ENCODE measurements at regions not wholly inside any gene's neighbourhood (a gene's known extent, or its start where the extent isn't known, plus 50 kb on each side); places are given as distances from the start of the nearest gene placed in this dataset.
"Not testable (repeated sequence)": the region's sequence is repeated elsewhere in the genome, so short reads cannot be mapped to it uniquely, and the experiment has no call there.

DNA sequence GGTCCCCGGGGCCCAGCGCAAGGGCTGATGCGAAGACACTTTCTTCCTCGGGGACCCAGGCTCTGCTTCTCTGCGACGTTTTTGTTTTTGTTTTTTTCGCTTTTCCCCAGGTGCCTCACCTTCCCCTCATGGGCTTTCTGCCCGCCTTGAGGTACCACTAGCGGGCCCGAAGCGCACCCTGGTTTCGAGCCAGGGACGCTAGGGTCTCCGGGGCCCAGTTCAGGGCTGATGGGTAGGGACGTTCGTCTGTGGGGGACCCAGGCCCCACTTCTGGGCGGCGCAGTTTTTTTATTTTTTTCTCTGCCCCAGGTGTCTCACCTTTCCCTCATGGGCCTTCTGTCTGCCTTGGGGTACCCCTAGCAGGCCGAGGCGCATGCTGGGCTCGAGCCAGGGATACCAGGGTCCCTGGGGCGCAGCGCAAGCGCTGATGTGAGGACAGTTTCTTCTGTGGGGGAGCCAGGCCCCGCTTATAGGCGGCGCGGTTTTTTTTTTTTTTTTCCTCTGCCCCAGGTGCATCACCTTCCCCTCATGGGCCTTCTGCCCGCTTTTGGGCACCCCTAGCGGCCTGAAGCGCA, 530.0 kb downstream of the FOXD4L4 start:
- not testable (repeated sequence) for ATAC-seq

GRCh38 chr9:66267684-66268083, 530.7 kb downstream of the FOXD4L4 start:
- H3K4me3 ChIP-seq = peak overlapping the region in 4 of 12 donors; percentile 16 to 36 (median 21)
- not testable (repeated sequence) for H3K27ac ChIP-seq
- DNase-seq = peak in 1 of 5 donors; percentile 30

More for the DNA sequence above, 530.0 kb downstream of the FOXD4L4 start:
- H3K4me3 ChIP-seq; H3K27ac ChIP-seq; H3K36me3 ChIP-seq; H3K9me3 ChIP-seq; H3K4me1 ChIP-seq; H3K27me3 ChIP-seq; intact Hi-C loops (cut with DNase I): not testable (repeated sequence)
- peak in 2 of 5 donors; percentile 13 to 46 for DNase-seq
- 39 to 57% (median 50%) methylated on average over 13 to 22 of the region's 31 CpGs for WGBS, 4 donors

DNA sequence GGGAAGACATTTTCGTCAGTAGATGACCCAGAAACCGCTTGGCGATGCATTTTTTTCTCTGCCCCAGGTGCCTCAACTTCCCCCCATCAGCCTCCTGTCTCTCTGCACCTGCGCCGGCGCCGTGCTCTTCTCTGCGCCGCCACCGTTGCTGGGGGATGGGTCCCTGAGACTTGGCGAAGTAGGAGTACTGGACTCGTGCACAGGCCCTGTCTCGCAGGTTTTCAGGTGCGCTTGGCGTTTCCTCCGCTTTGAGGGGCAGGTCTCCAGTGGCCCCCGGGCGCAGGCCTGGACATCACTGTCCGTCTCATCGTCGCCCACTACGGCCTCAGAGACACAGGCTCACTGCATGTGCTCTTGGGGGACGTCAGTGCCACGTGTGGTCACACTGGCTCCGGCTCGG, 532.1 kb downstream of the FOXD4L4 start:
- intact Hi-C loops (cut with DNase I); H3K4me1 ChIP-seq; H3K27me3 ChIP-seq; H3K9me3 ChIP-seq; H3K27ac ChIP-seq; H3K36me3 ChIP-seq; ATAC-seq: not testable (repeated sequence)
- DNase-seq = peak in 1 of 5 donors; percentile 12
- H3K4me3 ChIP-seq = peak overlapping the region in 5 of 12 donors; percentile 22 to 40 (median 37)
- 43 to 53% methylated on average over 14 to 15 of the region's 26 CpGs; no CpG with 5 or more reads in 2 of the 4 donors for WGBS, 4 donors

More at GRCh38 chr9:66267684-66268083, 530.7 kb downstream of the FOXD4L4 start:
- H3K4me1 ChIP-seq; ATAC-seq; H3K27me3 ChIP-seq; H3K9me3 ChIP-seq; H3K36me3 ChIP-seq; intact Hi-C loops (cut with DNase I): not testable (repeated sequence)
- 27 to 80% (median 63%) methylated on average over 4 to 13 of the region's 22 CpGs for WGBS, 4 donors

DNA sequence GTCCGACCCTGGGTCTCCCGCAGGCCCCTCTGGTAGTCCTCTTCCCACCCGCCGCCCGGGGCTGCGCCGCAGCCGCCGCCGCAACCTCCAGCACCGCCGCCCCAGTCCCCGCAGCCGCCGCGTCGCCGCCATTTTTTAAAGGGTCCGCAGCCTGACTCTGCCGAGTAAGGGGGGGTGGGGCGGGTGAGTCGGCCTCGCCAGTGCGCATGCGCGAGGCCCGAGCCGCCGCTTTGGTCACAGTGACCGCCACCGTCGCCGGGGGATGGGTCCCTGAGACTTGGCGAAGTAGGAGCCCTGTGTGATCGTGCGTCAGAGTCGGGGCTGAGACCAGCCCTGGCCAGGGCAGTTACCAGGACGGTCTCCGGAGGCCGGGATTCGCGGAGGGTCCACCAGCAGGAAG, 532.8 kb downstream of the FOXD4L4 start:
- H3K36me3 ChIP-seq; H3K4me1 ChIP-seq; H3K9me3 ChIP-seq; intact Hi-C loops (cut with DNase I); H3K27me3 ChIP-seq: not testable (repeated sequence)
- peak in 1 of 2 donors; percentile 80 for TF ChIP-seq POLR2A (IDR thresholded peaks at IDR 0.05)
- ATAC-seq (peak in 3 of 4 donors; percentile 64 to 78 (median 68)), DNase-seq (peak; percentile 65 to 93 (median 85))
- WGBS, 4 donors = 0 to 1% methylated on average over 36 of the region's 42 CpGs; no CpG with 5 or more reads in 2 of the 4 donors
- peak overlapping the region; percentile 41 to 85 (median 76) for H3K27ac ChIP-seq
- peak overlapping the region; percentile 22 to 76 (median 60) for H3K4me3 ChIP-seq

DNA sequence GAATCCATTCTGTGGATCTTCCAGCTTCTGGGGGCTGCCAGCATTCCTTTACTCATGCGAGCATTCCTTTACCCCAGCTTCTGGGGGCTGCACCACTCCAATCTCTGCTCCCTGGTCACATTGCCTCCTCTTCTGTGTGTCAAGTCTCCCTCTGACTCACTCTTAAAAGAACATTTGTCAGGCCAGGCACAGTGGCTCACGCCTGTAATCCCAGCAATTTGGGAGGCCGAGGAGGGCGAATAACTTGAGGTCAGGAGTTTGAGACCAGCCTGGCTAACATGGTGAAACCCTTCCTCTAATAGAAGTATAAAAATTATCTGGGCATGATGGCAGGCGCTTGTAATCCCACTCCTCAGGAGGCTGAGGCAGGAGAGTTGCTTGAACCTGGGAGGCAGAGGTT, 541.9 kb downstream of the FOXD4L4 start:
- intact Hi-C loops (cut with DNase I); H3K27me3 ChIP-seq; H3K4me1 ChIP-seq; ATAC-seq; H3K27ac ChIP-seq; H3K4me3 ChIP-seq; H3K9me3 ChIP-seq; H3K36me3 ChIP-seq: not testable (repeated sequence)
- 95 to 100% (median 96%) methylated on average over 1 to 4 of the region's 5 CpGs for WGBS, 4 donors
- DNase-seq = peak in 1 of 5 donors; percentile 7

Data from heart left ventricle (tissue), 16 donors.